Activated naive CD4-positive, alpha-beta T cell (primary cell): ENCODE measurements at regions not wholly inside any gene's neighbourhood (a gene's known extent, or its start where the extent isn't known, plus 50 kb on each side); places are given as distances from the start of the nearest gene placed in this dataset.
"Not testable (repeated sequence)": the region's sequence is repeated elsewhere in the genome, so short reads cannot be mapped to it uniquely, and the experiment has no call there.

ENCODE experiments used
- DNase-seq, 4 experiments: peaks; one replicate each; lab custom pipeline; 2025; lab: John Stamatoyannopoulos, UW

- no peak for DNase-seq
These were observed 206.1 kb upstream of the GADL1 start for GRCh38 chr3:31100519-31100918.

- DNase-seq: not testable (repeated sequence)
These were observed 206.8 kb upstream of the GADL1 start for GRCh38 chr3:31101285-31101684.

GRCh38 chr3:31102196-31102879 lies 207.9 kb upstream of the GADL1 start:
- no peak for DNase-seq

- no peak for DNase-seq
These were observed 208.7 kb upstream of the GADL1 start for GRCh38 chr3:31103181-31103580.

GRCh38 chr3:31103623-31104180 lies 209.2 kb upstream of the GADL1 start:
- no peak for DNase-seq

- no peak for DNase-seq
These were observed 210.6 kb upstream of the GADL1 start for GRCh38 chr3:31105011-31105410.

- DNase-seq: no peak
These were observed 211.1 kb upstream of the GADL1 start for GRCh38 chr3:31105438-31106077.

GRCh38 chr3:31106204-31106603 lies 211.7 kb upstream of the GADL1 start:
- no peak for DNase-seq

- no peak for DNase-seq
These were observed 212.5 kb upstream of the GADL1 start for GRCh38 chr3:31106912-31107311.

- no peak for DNase-seq
These were observed 220.4 kb upstream of the GADL1 start for GRCh38 chr3:31114929-31115283.

- DNase-seq: not testable (repeated sequence)
These were observed 221.1 kb upstream of the GADL1 start for GRCh38 chr3:31115531-31115930.

GRCh38 chr3:31116651-31117050 lies 222.2 kb upstream of the GADL1 start:
- no peak for DNase-seq

- DNase-seq: no peak
These were observed 223.4 kb upstream of the GADL1 start for GRCh38 chr3:31117854-31118253.

- DNase-seq: no peak
These were observed 229.9 kb upstream of the GADL1 start for GRCh38 chr3:31124373-31124772.

- no peak for DNase-seq
These were observed 231.1 kb upstream of the GADL1 start for GRCh38 chr3:31125413-31126020.

GRCh38 chr3:31129241-31129640 lies 234.8 kb upstream of the GADL1 start:
- no peak for DNase-seq

- no peak for DNase-seq
These were observed 237.8 kb upstream of the GADL1 start for GRCh38 chr3:31132132-31132769.

- DNase-seq: no peak
These were observed 239.1 kb upstream of the GADL1 start for GRCh38 chr3:31133541-31133940.

- no peak for DNase-seq
These were observed 241.1 kb upstream of the GADL1 start for GRCh38 chr3:31135546-31135945.

- DNase-seq: no peak
These were observed 243.4 kb upstream of the GADL1 start for GRCh38 chr3:31137718-31138465.

- DNase-seq: no peak
These were observed 246.0 kb upstream of the GADL1 start for GRCh38 chr3:31140470-31140869.

GRCh38 chr3:31142139-31142538 lies 247.7 kb upstream of the GADL1 start:
- no peak for DNase-seq
